COLO829 (cell line): ENCODE measurements at regions not wholly inside any gene's neighbourhood (a gene's known extent, or its start where the extent isn't known, plus 50 kb on each side); places are given as distances from the start of the nearest gene placed in this dataset.
A peak's percentile ranks its signal among the peaks of the same experiment; 100 is the strongest.
"Not testable (repeated sequence)": the region's sequence is repeated elsewhere in the genome, so short reads cannot be mapped to it uniquely, and the experiment has no call there.

Experiments used
- DNase-seq: peaks from one replicate; pipeline ENCODE4 v3.0.0; 2012; ENCODE audit warnings: low spot score

GRCh38 chr1:222865718-222866117 lies 50.9 kb downstream of the DISP1 start:
- DNase-seq, result no peak

GRCh38 chr1:222867316-222867715 lies 52.5 kb downstream of the DISP1 start:
- peak; percentile 27 for DNase-seq

GRCh38 chr1:222876182-222876581 lies 61.3 kb downstream of the DISP1 start:
- DNase-seq, result no peak

GRCh38 chr1:222877854-222878253 lies 63.0 kb downstream of the DISP1 start:
- DNase-seq, result peak; percentile 66

GRCh38 chr1:222880587-222880986 lies 65.7 kb downstream of the DISP1 start:
- no peak for DNase-seq

- DNase-seq, result no peak
These were observed 71.5 kb downstream of the DISP1 start for GRCh38 chr1:222886194-222886854.

GRCh38 chr1:222886878-222887351 lies 72.1 kb downstream of the DISP1 start:
- no peak for DNase-seq

- peak; percentile 34 for DNase-seq
These were observed 74.6 kb downstream of the DISP1 start for GRCh38 chr1:222889440-222889839.

GRCh38 chr1:222890716-222891115 lies 75.9 kb downstream of the DISP1 start:
- DNase-seq, result no peak

- DNase-seq, result no peak
These were observed 76.7 kb downstream of the DISP1 start for GRCh38 chr1:222891578-222891977.

GRCh38 chr1:222892137-222892769 lies 77.4 kb downstream of the DISP1 start:
- DNase-seq, result peak; percentile 66

- no peak for DNase-seq
These were observed 78.4 kb downstream of the DISP1 start for GRCh38 chr1:222893255-222893654.

GRCh38 chr1:222894331-222894730 lies 79.5 kb downstream of the DISP1 start:
- no peak for DNase-seq

- DNase-seq, result no peak
These were observed 82.0 kb downstream of the DISP1 start for GRCh38 chr1:222896630-222897526.

GRCh38 chr1:222897527-222898190 lies 82.8 kb downstream of the DISP1 start:
- no peak for DNase-seq

- DNase-seq, result no peak
These were observed 83.3 kb downstream of the DISP1 start for GRCh38 chr1:222898191-222898527.

- DNase-seq, result no peak
These were observed 84.6 kb downstream of the DISP1 start for GRCh38 chr1:222899471-222899870.

GRCh38 chr1:222904451-222904850 lies 89.6 kb downstream of the DISP1 start:
- no peak for DNase-seq

- DNase-seq, result no peak
These were observed 90.3 kb downstream of the DISP1 start for GRCh38 chr1:222905151-222905550.

GRCh38 chr1:222906271-222906739 lies 91.5 kb downstream of the DISP1 start:
- not testable (repeated sequence) for DNase-seq

GRCh38 chr1:222909586-222909985 lies 94.7 kb downstream of the DISP1 start:
- DNase-seq, result no peak

GRCh38 chr1:222910699-222911098 lies 95.9 kb downstream of the DISP1 start:
- DNase-seq, result no peak
